GM10266 (cell line): ENCODE measurements at regions not wholly inside any gene's neighbourhood (a gene's known extent, or its start where the extent isn't known, plus 50 kb on each side); places are given as distances from the start of the nearest gene placed in this dataset.

Experiments used
- DNase-seq: peaks from one replicate; pipeline ENCODE4 v3.0.0; 2012; ENCODE audit errors: extremely low spot score
- TF ChIP-seq, protein P1 (sequence below): IDR thresholded peaks from 2 replicates; pipeline ENCODE4 v1.5.1; 2012; ENCODE audit warnings: mild to moderate bottlenecking, low read depth; ENCODE audit not compliant: control insufficient read depth, insufficient read depth; ENCODE audit errors: missing control alignments

DNA sequence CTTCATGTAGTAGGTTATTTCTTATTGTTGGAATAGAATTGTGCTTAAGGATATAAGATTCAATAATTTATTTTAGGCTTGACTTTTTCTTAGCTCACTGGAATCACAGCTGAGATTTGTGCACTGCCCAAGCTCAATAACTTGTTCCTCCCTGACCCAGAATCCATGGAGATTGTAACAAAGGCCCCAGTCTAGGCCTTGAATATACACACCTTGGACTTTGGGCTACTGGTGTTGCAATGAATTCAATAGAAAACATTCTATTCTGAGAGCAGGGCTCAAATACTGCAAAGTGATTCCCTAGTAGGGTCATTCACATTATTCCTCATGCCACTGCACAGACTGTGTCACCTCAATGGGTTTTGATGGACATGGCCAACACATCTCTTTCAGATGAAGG is 352.4 kb downstream of the GALC start:
- TF ChIP-seq, protein P1, sequence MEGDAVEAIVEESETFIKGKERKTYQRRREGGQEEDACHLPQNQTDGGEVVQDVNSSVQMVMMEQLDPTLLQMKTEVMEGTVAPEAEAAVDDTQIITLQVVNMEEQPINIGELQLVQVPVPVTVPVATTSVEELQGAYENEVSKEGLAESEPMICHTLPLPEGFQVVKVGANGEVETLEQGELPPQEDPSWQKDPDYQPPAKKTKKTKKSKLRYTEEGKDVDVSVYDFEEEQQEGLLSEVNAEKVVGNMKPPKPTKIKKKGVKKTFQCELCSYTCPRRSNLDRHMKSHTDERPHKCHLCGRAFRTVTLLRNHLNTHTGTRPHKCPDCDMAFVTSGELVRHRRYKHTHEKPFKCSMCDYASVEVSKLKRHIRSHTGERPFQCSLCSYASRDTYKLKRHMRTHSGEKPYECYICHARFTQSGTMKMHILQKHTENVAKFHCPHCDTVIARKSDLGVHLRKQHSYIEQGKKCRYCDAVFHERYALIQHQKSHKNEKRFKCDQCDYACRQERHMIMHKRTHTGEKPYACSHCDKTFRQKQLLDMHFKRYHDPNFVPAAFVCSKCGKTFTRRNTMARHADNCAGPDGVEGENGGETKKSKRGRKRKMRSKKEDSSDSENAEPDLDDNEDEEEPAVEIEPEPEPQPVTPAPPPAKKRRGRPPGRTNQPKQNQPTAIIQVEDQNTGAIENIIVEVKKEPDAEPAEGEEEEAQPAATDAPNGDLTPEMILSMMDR, result no peak
- no peak for DNase-seq

GRCh38 chr14:87638196-87638595 is 354.8 kb downstream of the GALC start:
- DNase-seq, result no peak
- TF ChIP-seq, protein P1, result no peak

- no peak for DNase-seq
- TF ChIP-seq, protein P1, result no peak
These were observed 357.5 kb downstream of the GALC start for GRCh38 chr14:87635442-87635841.

DNA sequence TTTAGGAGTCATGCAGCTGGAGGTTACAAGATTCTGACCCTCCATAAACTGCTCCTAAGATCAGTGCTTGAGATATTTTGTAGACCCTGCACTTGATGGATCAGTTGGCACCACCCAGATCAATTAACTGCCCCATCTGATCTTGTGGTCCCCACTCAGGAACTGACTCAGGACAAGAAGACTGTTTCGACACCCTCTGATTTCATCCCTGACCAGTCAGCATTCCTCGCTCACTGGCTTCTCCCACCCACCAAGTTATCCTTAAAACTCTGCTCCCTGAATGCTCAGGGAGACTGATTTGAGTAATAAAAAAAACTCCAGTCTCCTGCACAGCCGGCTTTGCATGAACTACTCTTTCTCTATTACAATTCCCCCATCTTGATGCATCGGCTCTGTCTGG is 360.2 kb downstream of the GALC start:
- DNase-seq, result no peak
- TF ChIP-seq, protein P1, result no peak

DNA sequence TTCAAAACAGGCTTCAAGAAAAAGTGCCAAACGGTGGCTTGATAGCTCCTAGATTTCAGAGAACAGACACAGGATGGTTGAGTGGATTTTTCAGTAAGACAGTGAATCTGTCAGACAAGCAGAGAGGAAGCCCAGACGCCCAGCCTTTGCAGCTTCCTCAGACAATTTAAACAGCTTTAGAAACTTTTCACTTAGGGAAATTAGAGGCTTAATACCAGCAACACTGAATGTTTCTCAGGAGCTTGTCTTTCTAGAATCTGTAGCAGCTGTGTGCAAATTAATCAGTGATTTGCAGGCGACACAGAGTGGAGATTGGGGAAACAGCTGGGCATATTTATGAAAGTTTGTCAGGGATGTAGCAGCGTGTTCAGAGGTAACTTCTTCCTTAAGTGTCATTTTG is 362.1 kb downstream of the GALC start:
- TF ChIP-seq, protein P1, result no peak
- DNase-seq, result no peak

GRCh38 chr14:87629788-87630187 is 363.2 kb downstream of the GALC start:
- no peak for DNase-seq
- TF ChIP-seq, protein P1, result no peak

DNA sequence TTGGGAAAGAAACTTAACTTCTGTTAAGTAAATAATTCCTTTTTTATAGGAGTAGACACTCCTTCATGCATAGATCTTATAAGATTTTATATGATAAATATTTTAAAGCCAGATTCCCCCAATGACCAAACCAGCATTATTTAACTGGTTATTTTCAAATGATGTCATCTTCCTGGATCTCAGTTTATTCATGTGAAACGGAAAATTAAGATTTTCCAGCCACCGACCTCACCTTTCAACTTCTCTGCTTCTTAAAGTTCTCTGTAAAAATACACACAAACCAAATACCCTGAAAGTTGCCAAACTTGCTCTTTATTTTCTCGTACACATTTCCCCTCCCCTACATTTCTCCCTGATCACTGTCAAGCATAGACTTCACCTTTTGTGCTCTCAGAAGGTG is 364.2 kb downstream of the GALC start:
- TF ChIP-seq, protein P1, result no peak
- DNase-seq, result no peak
